ENCODE measurements at regions not wholly inside any gene's neighbourhood (a gene's known extent, or its start where the extent isn't known, plus 50 kb on each side); places are given as distances from the start of the nearest gene placed in this dataset.

DNA sequence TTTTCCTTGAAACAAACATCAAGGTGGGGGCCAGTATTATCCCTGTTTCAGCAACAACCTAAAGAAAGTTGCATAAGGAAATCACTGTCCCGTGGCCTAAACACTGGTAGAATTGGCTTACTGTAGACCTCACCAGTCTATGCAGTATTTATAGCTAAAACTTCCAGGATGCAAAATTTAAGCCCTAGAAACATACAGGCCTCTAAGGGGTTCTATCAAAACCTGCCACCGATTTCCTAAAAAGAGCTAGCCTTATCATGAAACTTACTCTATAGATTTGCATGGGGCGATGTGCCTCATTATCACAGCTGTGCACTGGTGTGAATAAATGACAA is 84.3 kb upstream of the FOXQ1 start:
- TF ChIP-seq RCOR1 (IDR thresholded peaks at IDR 0.05; ENCODE audit: low read length) = no peak
- no peak for TF ChIP-seq CHD2 (IDR thresholded peaks at IDR 0.05; ENCODE audit: low read length, partially characterized antibody)
- no peak for TF ChIP-seq TAF1 (IDR thresholded peaks at IDR 0.05; ENCODE audit: borderline replicate concordance, low read depth, low read length)
- no peak for TF ChIP-seq TCF12 (IDR thresholded peaks at IDR 0.05)
- TF ChIP-seq FOXJ3 (CRISPR knock-in tag; IDR thresholded peaks at IDR 0.05) = no peak
- TF ChIP-seq TEAD4 (IDR thresholded peaks at IDR 0.05; ENCODE audit: borderline replicate concordance, insufficient read depth) = no peak
- no peak for TF ChIP-seq YY1 (IDR thresholded peaks at IDR 0.05; ENCODE audit: low read depth)
- TF ChIP-seq ELF1 (IDR thresholded peaks at IDR 0.05) = no peak
- TF ChIP-seq JUND (IDR thresholded peaks at IDR 0.05) = no peak
- TF ChIP-seq EP300 (IDR thresholded peaks at IDR 0.05; ENCODE audit: borderline replicate concordance in 1 of 2, low read depth in 1 of 2, low read length in 1 of 2) = no peak
- TF ChIP-seq, protein P1, sequence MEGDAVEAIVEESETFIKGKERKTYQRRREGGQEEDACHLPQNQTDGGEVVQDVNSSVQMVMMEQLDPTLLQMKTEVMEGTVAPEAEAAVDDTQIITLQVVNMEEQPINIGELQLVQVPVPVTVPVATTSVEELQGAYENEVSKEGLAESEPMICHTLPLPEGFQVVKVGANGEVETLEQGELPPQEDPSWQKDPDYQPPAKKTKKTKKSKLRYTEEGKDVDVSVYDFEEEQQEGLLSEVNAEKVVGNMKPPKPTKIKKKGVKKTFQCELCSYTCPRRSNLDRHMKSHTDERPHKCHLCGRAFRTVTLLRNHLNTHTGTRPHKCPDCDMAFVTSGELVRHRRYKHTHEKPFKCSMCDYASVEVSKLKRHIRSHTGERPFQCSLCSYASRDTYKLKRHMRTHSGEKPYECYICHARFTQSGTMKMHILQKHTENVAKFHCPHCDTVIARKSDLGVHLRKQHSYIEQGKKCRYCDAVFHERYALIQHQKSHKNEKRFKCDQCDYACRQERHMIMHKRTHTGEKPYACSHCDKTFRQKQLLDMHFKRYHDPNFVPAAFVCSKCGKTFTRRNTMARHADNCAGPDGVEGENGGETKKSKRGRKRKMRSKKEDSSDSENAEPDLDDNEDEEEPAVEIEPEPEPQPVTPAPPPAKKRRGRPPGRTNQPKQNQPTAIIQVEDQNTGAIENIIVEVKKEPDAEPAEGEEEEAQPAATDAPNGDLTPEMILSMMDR (IDR thresholded peaks at IDR 0.05) = no peak
- TF ChIP-seq, protein P2, sequence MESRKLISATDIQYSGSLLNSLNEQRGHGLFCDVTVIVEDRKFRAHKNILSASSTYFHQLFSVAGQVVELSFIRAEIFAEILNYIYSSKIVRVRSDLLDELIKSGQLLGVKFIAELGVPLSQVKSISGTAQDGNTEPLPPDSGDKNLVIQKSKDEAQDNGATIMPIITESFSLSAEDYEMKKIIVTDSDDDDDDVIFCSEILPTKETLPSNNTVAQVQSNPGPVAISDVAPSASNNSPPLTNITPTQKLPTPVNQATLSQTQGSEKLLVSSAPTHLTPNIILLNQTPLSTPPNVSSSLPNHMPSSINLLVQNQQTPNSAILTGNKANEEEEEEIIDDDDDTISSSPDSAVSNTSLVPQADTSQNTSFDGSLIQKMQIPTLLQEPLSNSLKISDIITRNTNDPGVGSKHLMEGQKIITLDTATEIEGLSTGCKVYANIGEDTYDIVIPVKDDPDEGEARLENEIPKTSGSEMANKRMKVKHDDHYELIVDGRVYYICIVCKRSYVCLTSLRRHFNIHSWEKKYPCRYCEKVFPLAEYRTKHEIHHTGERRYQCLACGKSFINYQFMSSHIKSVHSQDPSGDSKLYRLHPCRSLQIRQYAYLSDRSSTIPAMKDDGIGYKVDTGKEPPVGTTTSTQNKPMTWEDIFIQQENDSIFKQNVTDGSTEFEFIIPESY (IDR thresholded peaks at IDR 0.05; ENCODE audit: borderline replicate concordance, low read depth) = no peak
- no peak for TF ChIP-seq RXRA (IDR thresholded peaks at IDR 0.05; ENCODE audit: borderline replicate concordance, low read depth)
- TF ChIP-seq, protein P3, sequence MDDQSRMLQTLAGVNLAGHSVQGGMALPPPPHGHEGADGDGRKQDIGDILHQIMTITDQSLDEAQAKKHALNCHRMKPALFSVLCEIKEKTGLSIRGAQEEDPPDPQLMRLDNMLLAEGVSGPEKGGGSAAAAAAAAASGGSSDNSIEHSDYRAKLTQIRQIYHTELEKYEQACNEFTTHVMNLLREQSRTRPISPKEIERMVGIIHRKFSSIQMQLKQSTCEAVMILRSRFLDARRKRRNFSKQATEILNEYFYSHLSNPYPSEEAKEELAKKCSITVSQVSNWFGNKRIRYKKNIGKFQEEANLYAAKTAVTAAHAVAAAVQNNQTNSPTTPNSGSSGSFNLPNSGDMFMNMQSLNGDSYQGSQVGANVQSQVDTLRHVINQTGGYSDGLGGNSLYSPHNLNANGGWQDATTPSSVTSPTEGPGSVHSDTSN (IDR thresholded peaks at IDR 0.05) = no peak
- TF ChIP-seq, protein P4, sequence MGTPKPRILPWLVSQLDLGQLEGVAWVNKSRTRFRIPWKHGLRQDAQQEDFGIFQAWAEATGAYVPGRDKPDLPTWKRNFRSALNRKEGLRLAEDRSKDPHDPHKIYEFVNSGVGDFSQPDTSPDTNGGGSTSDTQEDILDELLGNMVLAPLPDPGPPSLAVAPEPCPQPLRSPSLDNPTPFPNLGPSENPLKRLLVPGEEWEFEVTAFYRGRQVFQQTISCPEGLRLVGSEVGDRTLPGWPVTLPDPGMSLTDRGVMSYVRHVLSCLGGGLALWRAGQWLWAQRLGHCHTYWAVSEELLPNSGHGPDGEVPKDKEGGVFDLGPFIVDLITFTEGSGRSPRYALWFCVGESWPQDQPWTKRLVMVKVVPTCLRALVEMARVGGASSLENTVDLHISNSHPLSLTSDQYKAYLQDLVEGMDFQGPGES (IDR thresholded peaks at IDR 0.05; ENCODE audit: low read depth, low read length) = no peak
- TF ChIP-seq FOSL2 (IDR thresholded peaks at IDR 0.05; ENCODE audit: borderline replicate concordance, low read depth) = no peak
- no peak for TF ChIP-seq SMC3 (IDR thresholded peaks at IDR 0.05; ENCODE audit: low read depth, low read length)
- TF ChIP-seq NRF1 (IDR thresholded peaks at IDR 0.05; ENCODE audit: low read depth, low read length) = no peak
- TF ChIP-seq, protein P5, sequence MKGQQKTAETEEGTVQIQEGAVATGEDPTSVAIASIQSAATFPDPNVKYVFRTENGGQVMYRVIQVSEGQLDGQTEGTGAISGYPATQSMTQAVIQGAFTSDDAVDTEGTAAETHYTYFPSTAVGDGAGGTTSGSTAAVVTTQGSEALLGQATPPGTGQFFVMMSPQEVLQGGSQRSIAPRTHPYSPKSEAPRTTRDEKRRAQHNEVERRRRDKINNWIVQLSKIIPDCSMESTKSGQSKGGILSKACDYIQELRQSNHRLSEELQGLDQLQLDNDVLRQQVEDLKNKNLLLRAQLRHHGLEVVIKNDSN (IDR thresholded peaks at IDR 0.05; ENCODE audit: borderline replicate concordance, low read depth) = no peak
- Histone ChIP-seq H3K4me3 (ENCODE audit: low read depth in 2 of 2, low read length in 1 of 2) (no peak overlapping the region), H4K20me1 (ENCODE audit: insufficient read depth) (no peaks in the 10 kb centered on the region), H3K9me2 (no peaks in the 10 kb centered on the region), H3K36me3 (replicated peaks in 1 of 2; ENCODE audit: control insufficient read depth in 1 of 2, insufficient read depth in 2 of 2, low read length in 1 of 2) (no peaks in the 10 kb centered on the region), H3K27me3 (ENCODE audit: insufficient read depth) (peaks cover 49% of the 10 kb centered on the region; the same call in 1 of the 2 replicates), H3K9me3 (no peaks in the 10 kb centered on the region), H3K9ac (no peak overlapping the region), H3K79me2 (ENCODE audit: insufficient read depth) (no peaks in the 10 kb centered on the region), H3K4me2 (no peak overlapping the region), H3K4me1 (ENCODE audit: control insufficient read depth in 1 of 2, insufficient read depth in 2 of 2, low read depth in 1 of 2, low read length in 1 of 2) (no peaks in the 10 kb centered on the region), H2AFZ (ENCODE audit: low read depth) (no peak overlapping the region), H3F3A (replicated peaks; ENCODE audit: insufficient read depth) (no peaks in the 10 kb centered on the region), H3K27ac (ENCODE audit: low read depth in 2 of 2, low read length in 1 of 2) (no peak overlapping the region)
- CTCF ChIA-PET = interaction anchor here (1.0 kb wide), 1 partner anchor 168 kb away, joined by 3 read pairs; no protein-coding TSS in a partner anchor
- POLR2A ChIA-PET = no interaction called here
- no peak for DNase-seq
- 10% methylated on average over 3 of the region's 3 CpGs for WGBS (ENCODE audit: low lambda C conversion rate)

Data from SK-N-SH (cell line).